ENCODE measurements at regions not wholly inside any gene's neighbourhood (a gene's known extent, or its start where the extent isn't known, plus 50 kb on each side); places are given as distances from the start of the nearest gene placed in this dataset.

DNA sequence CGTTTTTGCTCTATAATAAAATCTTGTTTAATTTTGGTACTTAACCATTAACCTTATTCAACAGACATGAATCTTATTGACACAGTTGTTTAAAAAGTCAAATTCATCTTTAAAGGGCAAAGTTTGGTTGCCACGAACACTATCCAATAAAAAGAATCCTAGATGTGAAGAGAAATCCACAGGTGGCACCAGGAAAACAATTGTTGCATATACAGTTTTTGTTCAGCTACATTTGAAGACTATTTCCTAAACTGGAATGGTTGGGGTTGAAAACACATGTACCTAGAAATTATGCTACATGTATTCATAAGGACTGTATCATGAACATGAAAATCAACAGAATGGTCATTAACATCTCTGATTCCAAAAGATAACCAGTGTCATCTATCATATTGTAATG lies 71.1 kb upstream of the GULP1 start:
- DNase-seq, result no peak
- ChIA-PET POLR2A (no interaction called here), CTCF (no interaction called here)
- intact Hi-C loops (cut with micrococcal nuclease; ENCODE audit: unreplicated experiment), result no loop called here
- Histone ChIP-seq H3K27me3 (replicated peaks; ENCODE audit: control insufficient read depth, insufficient read depth, low read length) (no peaks in the 10 kb centered on the region), H3K36me3 (ENCODE audit: control insufficient read depth, insufficient read depth, low read length) (no peaks in the 10 kb centered on the region), H3K9me3 (no peaks in the 10 kb centered on the region), H3K4me1 (no peaks in the 10 kb centered on the region), H3K4me3 (ENCODE audit: low read depth, low read length) (no peak overlapping the region)
- Mint-ChIP-seq H3K27ac (ENCODE audit: unreplicated experiment) (no peak overlapping the region), H3K4me3 (ENCODE audit: unreplicated experiment) (no peak overlapping the region), H3K9me3 (ENCODE audit: unreplicated experiment) (no peaks in the 10 kb centered on the region), H3K4me1 (ENCODE audit: low read depth, unreplicated experiment) (no peaks in the 10 kb centered on the region), H3K27me3 (ENCODE audit: insufficient read depth, unreplicated experiment) (no peaks in the 10 kb centered on the region), H3K36me3 (ENCODE audit: insufficient read depth, unreplicated experiment) (no peaks in the 10 kb centered on the region)
- no TSS peak for BruUV-seq (replicated peaks)
- TF ChIP-seq CTCF (IDR thresholded peaks at IDR 0.05; ENCODE audit: insufficient read depth in 1 of 2, low read depth in 1 of 2, low read length in 1 of 2, severe bottlenecking in 1 of 2, unreplicated experiment in 1 of 2), result no peak

GRCh38 chr2:188227713-188228112 lies 64.0 kb upstream of the GULP1 start:
- Histone ChIP-seq H3K27me3 (replicated peaks; ENCODE audit: control insufficient read depth, insufficient read depth, low read length) (no peaks in the 10 kb centered on the region), H3K9me3 (no peaks in the 10 kb centered on the region), H3K36me3 (ENCODE audit: control insufficient read depth, insufficient read depth, low read length) (no peaks in the 10 kb centered on the region), H3K4me1 (no peaks in the 10 kb centered on the region), H3K4me3 (ENCODE audit: low read depth, low read length) (no peak overlapping the region)
- no peak for DNase-seq
- no peak overlapping the region for H3K27ac Mint-ChIP-seq (ENCODE audit: unreplicated experiment)
- no peaks in the 10 kb centered on the region for H3K27me3 Mint-ChIP-seq (ENCODE audit: insufficient read depth, unreplicated experiment)
- no peak for TF ChIP-seq CTCF (IDR thresholded peaks at IDR 0.05; ENCODE audit: insufficient read depth in 1 of 2, low read depth in 1 of 2, low read length in 1 of 2, severe bottlenecking in 1 of 2, unreplicated experiment in 1 of 2)
- intact Hi-C loops (cut with micrococcal nuclease; ENCODE audit: unreplicated experiment), result loop anchor here (5.0 kb wide), 1 partner anchor 140 kb away; no protein-coding TSS in a partner anchor
- H3K36me3 Mint-ChIP-seq (ENCODE audit: insufficient read depth, unreplicated experiment), result no peaks in the 10 kb centered on the region
- no peaks in the 10 kb centered on the region for H3K4me1 Mint-ChIP-seq (ENCODE audit: low read depth, unreplicated experiment)
- ChIA-PET CTCF (no interaction called here), POLR2A (no interaction called here)
- H3K9me3 Mint-ChIP-seq (ENCODE audit: unreplicated experiment), result peaks cover 14% of the 10 kb centered on the region
- no peak overlapping the region for H3K4me3 Mint-ChIP-seq (ENCODE audit: unreplicated experiment)
- no TSS peak for BruUV-seq (replicated peaks)

- H3K4me1 Mint-ChIP-seq (ENCODE audit: low read depth, unreplicated experiment), result no peaks in the 10 kb centered on the region
- H3K9me3 Mint-ChIP-seq (ENCODE audit: unreplicated experiment), result peaks cover 12% of the 10 kb centered on the region
- no peaks in the 10 kb centered on the region for H3K36me3 Mint-ChIP-seq (ENCODE audit: insufficient read depth, unreplicated experiment)
- H3K4me3 ChIP-seq (ENCODE audit: low read depth, low read length), result no peak overlapping the region
- H3K9me3 ChIP-seq, result no peaks in the 10 kb centered on the region
- BruUV-seq (replicated peaks), result no TSS peak
- no peak overlapping the region for H3K4me3 Mint-ChIP-seq (ENCODE audit: unreplicated experiment)
- no peak for TF ChIP-seq CTCF (IDR thresholded peaks at IDR 0.05; ENCODE audit: insufficient read depth in 1 of 2, low read depth in 1 of 2, low read length in 1 of 2, severe bottlenecking in 1 of 2, unreplicated experiment in 1 of 2)
- H3K4me1 ChIP-seq, result no peaks in the 10 kb centered on the region
- intact Hi-C loops (cut with micrococcal nuclease; ENCODE audit: unreplicated experiment), result no loop called here
- no peaks in the 10 kb centered on the region for H3K27me3 Mint-ChIP-seq (ENCODE audit: insufficient read depth, unreplicated experiment)
- no peak overlapping the region for H3K27ac Mint-ChIP-seq (ENCODE audit: unreplicated experiment)
- CTCF ChIA-PET, result no interaction called here
- DNase-seq, result no peak
- H3K27me3 ChIP-seq (replicated peaks; ENCODE audit: control insufficient read depth, insufficient read depth, low read length), result no peaks in the 10 kb centered on the region
- no peaks in the 10 kb centered on the region for H3K36me3 ChIP-seq (ENCODE audit: control insufficient read depth, insufficient read depth, low read length)
- POLR2A ChIA-PET, result no interaction called here
Observed at GRCh38 chr2:188235364-188235763, 56.3 kb upstream of the GULP1 start.
